ENCODE measurements at regions not wholly inside any gene's neighbourhood (a gene's known extent, or its start where the extent isn't known, plus 50 kb on each side); places are given as distances from the start of the nearest gene placed in this dataset.

GRCh38 chr9:25226901-25227686, 451.1 kb downstream of the TUSC1 start:
- TF ChIP-seq GATA3 (IDR thresholded peaks at IDR 0.05; ENCODE audit: low read depth, low read length) (no peak), GATA2 (IDR thresholded peaks at IDR 0.05; ENCODE audit: low read depth, low read length) (no peak)

Measured in SH-SY5Y (cell line).